ENCODE measurements at regions not wholly inside any gene's neighbourhood (a gene's known extent, or its start where the extent isn't known, plus 50 kb on each side); places are given as distances from the start of the nearest gene placed in this dataset.

- Mint-ChIP-seq H3K36me3 (ENCODE audit: low read depth) (no peaks in the 10 kb centered on the region), H3K4me1 (no peaks in the 10 kb centered on the region), H3K9me3 (no peaks in the 10 kb centered on the region), H3K27ac (no peak overlapping the region), H3K4me3 (no peak overlapping the region), H3K27me3 (peaks cover 21% of the 10 kb centered on the region)
- POLR2A ChIA-PET, result no interaction called here
- no peak for DNase-seq
- TF ChIP-seq, protein P1, sequence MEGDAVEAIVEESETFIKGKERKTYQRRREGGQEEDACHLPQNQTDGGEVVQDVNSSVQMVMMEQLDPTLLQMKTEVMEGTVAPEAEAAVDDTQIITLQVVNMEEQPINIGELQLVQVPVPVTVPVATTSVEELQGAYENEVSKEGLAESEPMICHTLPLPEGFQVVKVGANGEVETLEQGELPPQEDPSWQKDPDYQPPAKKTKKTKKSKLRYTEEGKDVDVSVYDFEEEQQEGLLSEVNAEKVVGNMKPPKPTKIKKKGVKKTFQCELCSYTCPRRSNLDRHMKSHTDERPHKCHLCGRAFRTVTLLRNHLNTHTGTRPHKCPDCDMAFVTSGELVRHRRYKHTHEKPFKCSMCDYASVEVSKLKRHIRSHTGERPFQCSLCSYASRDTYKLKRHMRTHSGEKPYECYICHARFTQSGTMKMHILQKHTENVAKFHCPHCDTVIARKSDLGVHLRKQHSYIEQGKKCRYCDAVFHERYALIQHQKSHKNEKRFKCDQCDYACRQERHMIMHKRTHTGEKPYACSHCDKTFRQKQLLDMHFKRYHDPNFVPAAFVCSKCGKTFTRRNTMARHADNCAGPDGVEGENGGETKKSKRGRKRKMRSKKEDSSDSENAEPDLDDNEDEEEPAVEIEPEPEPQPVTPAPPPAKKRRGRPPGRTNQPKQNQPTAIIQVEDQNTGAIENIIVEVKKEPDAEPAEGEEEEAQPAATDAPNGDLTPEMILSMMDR (IDR thresholded peaks at IDR 0.05), result no peak
- CTCF ChIA-PET, result no interaction called here
- intact Hi-C loops (cut with micrococcal nuclease), result no loop called here
- no peak for ATAC-seq (ENCODE audit: low read depth)
Observed at GRCh38 chr12:113758165-113758924, 207.8 kb downstream of the RBM19 start.

GRCh38 chr12:113757221-113758002, 208.7 kb downstream of the RBM19 start:
- TF ChIP-seq, protein P1 (IDR thresholded peaks at IDR 0.05), result no peak
- Mint-ChIP-seq H3K27me3 (peaks cover 13% of the 10 kb centered on the region), H3K36me3 (ENCODE audit: low read depth) (no peaks in the 10 kb centered on the region), H3K4me1 (no peaks in the 10 kb centered on the region), H3K27ac (no peak overlapping the region), H3K9me3 (peaks cover under 1% of the 10 kb centered on the region), H3K4me3 (no peak overlapping the region)
- ATAC-seq (ENCODE audit: low read depth), result no peak
- POLR2A ChIA-PET, result no interaction called here
- no peak for DNase-seq
- CTCF ChIA-PET, result no interaction called here
- intact Hi-C loops (cut with micrococcal nuclease), result no loop called here

- H3K27ac Mint-ChIP-seq, result no peak overlapping the region
- ChIA-PET POLR2A (no interaction called here), CTCF (no interaction called here)
- H3K36me3 Mint-ChIP-seq (ENCODE audit: low read depth), result no peaks in the 10 kb centered on the region
- no peak overlapping the region for H3K4me3 Mint-ChIP-seq
- H3K27me3 Mint-ChIP-seq, result peaks cover 15% of the 10 kb centered on the region
- TF ChIP-seq, protein P1 (IDR thresholded peaks at IDR 0.05), result no peak
- intact Hi-C loops (cut with micrococcal nuclease), result no loop called here
- no peaks in the 10 kb centered on the region for H3K4me1 Mint-ChIP-seq
- H3K9me3 Mint-ChIP-seq, result peaks cover 3% of the 10 kb centered on the region
- no peak for DNase-seq
- ATAC-seq (ENCODE audit: low read depth), result no peak
Observed at GRCh38 chr12:113756609-113757008, 209.5 kb downstream of the RBM19 start.

DNA sequence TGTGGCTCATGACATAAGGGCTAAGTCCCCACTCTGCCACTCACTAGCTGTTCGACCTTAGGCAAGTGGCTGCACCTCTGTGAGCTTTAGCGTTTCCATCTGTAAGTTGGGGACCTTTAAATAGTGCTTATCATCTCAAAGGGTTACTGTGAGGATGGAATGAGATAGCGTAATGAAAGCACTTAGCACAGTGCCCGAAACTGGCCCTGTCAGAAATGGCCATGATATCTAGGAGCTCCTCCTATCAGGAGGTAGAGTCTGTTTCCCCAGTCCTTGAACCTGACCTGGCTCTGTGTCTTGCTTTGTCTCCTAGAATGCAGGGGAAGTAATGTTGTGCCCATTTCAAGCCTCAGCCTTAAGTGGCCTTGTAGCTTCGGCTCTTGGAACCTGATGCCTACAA, 211.0 kb downstream of the RBM19 start:
- DNase-seq (no peak), ATAC-seq (ENCODE audit: low read depth) (no peak)
- Mint-ChIP-seq H3K27ac (no peak overlapping the region), H3K9me3 (peaks cover 3% of the 10 kb centered on the region), H3K36me3 (ENCODE audit: low read depth) (no peaks in the 10 kb centered on the region), H3K27me3 (peaks cover 15% of the 10 kb centered on the region), H3K4me3 (no peak overlapping the region), H3K4me1 (no peaks in the 10 kb centered on the region)
- ChIA-PET CTCF (no interaction called here), POLR2A (no interaction called here)
- TF ChIP-seq, protein P1 (IDR thresholded peaks at IDR 0.05), result no peak
- intact Hi-C loops (cut with micrococcal nuclease), result no loop called here

DNA sequence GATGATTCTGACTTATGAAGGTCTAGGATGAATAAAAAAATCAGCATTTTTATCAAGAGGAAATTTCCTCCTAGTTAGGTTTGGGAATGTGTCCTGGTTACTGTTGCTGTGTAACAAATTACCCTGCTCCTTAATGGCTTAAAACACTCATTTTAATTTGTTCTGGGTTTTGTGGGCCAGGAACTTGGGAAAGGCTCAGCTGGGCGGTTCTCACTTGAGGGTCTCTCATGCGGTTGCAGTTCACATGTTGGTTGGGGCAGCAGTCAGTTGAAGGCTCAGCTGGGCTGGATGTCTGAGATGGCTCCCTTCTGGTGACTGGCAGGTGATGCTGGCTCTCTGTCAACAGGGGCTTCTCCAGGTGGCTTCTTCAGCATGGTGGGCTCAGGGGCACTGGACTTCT, 214.6 kb downstream of the RBM19 start:
- DNase-seq (no peak), ATAC-seq (ENCODE audit: low read depth) (no peak)
- peaks cover 3% of the 10 kb centered on the region for H3K9me3 Mint-ChIP-seq
- TF ChIP-seq, protein P1 (IDR thresholded peaks at IDR 0.05), result no peak
- no peak overlapping the region for H3K27ac Mint-ChIP-seq
- H3K4me1 Mint-ChIP-seq, result no peaks in the 10 kb centered on the region
- no peaks in the 10 kb centered on the region for H3K36me3 Mint-ChIP-seq (ENCODE audit: low read depth)
- peaks cover 19% of the 10 kb centered on the region for H3K27me3 Mint-ChIP-seq
- H3K4me3 Mint-ChIP-seq, result no peak overlapping the region
- ChIA-PET POLR2A (no interaction called here), CTCF (no interaction called here)
- intact Hi-C loops (cut with micrococcal nuclease), result no loop called here

All from activated B cell treated with CpG ODN at 0.5 μM for 24 hours (primary cell).